GM19395 (cell line): ENCODE measurements at regions not wholly inside any gene's neighbourhood (a gene's known extent, or its start where the extent isn't known, plus 50 kb on each side); places are given as distances from the start of the nearest gene placed in this dataset.
A peak's percentile ranks its signal among the peaks of the same experiment; 100 is the strongest.
"Not testable (repeated sequence)": the region's sequence is repeated elsewhere in the genome, so short reads cannot be mapped to it uniquely, and the experiment has no call there.

Experiments
- ATAC-seq: cut with Tn5 transposase; IDR thresholded peaks from one replicate; pipeline ENCODE4 v1.9.1; 2021; ENCODE audit warnings: mild to moderate bottlenecking, moderate library complexity; ENCODE audit not compliant: unreplicated experiment

GRCh38 chr5:116747881-116748280, 173.3 kb upstream of the SEMA6A start:
- no peak for ATAC-seq

GRCh38 chr5:116746668-116747067, 172.0 kb upstream of the SEMA6A start:
- ATAC-seq = no peak

- ATAC-seq = no peak
Measured at GRCh38 chr5:116740771-116741170, 166.1 kb upstream of the SEMA6A start.

- no peak for ATAC-seq
Measured at GRCh38 chr5:116739571-116739970, 164.9 kb upstream of the SEMA6A start.

- no peak for ATAC-seq
Measured at GRCh38 chr5:116738615-116739261, 164.1 kb upstream of the SEMA6A start.

GRCh38 chr5:116738239-116738614, 163.6 kb upstream of the SEMA6A start:
- ATAC-seq = no peak

- ATAC-seq = no peak
Measured at GRCh38 chr5:116736671-116737070, 162.0 kb upstream of the SEMA6A start.

- ATAC-seq = no peak
Measured at GRCh38 chr5:116733991-116734975, 159.7 kb upstream of the SEMA6A start.

GRCh38 chr5:116732591-116732990, 158.0 kb upstream of the SEMA6A start:
- no peak for ATAC-seq

- no peak for ATAC-seq
Measured at GRCh38 chr5:116731432-116731831, 156.8 kb upstream of the SEMA6A start.

GRCh38 chr5:116730706-116731105, 156.1 kb upstream of the SEMA6A start:
- ATAC-seq = no peak

- ATAC-seq = no peak
Measured at GRCh38 chr5:116730185-116730584, 155.6 kb upstream of the SEMA6A start.

- no peak for ATAC-seq
Measured at GRCh38 chr5:116727248-116727647, 152.6 kb upstream of the SEMA6A start.

- not testable (repeated sequence) for ATAC-seq
Measured at GRCh38 chr5:116726180-116726579, 151.6 kb upstream of the SEMA6A start.

GRCh38 chr5:116724971-116725370, 150.3 kb upstream of the SEMA6A start:
- ATAC-seq = no peak

GRCh38 chr5:116722651-116723050, 148.0 kb upstream of the SEMA6A start:
- ATAC-seq = no peak

GRCh38 chr5:116719106-116719505, 144.5 kb upstream of the SEMA6A start:
- ATAC-seq = no peak

GRCh38 chr5:116718317-116718716, 143.7 kb upstream of the SEMA6A start:
- no peak for ATAC-seq

- peak; percentile 50 for ATAC-seq
Measured at GRCh38 chr5:116709082-116709481, 134.5 kb upstream of the SEMA6A start.

GRCh38 chr5:116705121-116705519, 130.5 kb upstream of the SEMA6A start:
- ATAC-seq = not testable (repeated sequence)

- no peak for ATAC-seq
Measured at GRCh38 chr5:116703941-116704340, 129.3 kb upstream of the SEMA6A start.

- no peak for ATAC-seq
Measured at GRCh38 chr5:116703328-116703727, 128.7 kb upstream of the SEMA6A start.
